ENCODE measurements at regions not wholly inside any gene's neighbourhood (a gene's known extent, or its start where the extent isn't known, plus 50 kb on each side); places are given as distances from the start of the nearest gene placed in this dataset.

DNA sequence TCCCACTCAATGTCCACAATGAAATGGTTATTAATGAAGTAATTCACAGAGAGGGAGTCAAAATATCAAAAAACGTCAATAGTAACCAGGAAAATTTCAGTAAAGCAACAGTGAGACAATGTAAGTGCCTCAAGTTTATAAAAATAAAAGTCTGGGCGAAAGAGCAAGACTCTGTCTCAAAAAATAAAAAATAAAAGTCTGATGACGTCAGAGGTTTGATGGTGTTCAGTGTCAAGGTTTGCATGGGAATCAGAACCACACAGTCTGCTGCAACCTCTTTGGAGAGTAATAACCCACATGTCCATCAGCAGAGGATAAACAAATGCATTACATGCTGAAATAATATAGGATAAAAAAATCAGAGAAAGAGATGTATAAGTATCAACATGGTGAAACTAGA lies 152.4 kb downstream of the ASCL1 start:
- H3K4me1 ChIP-seq: no peaks in the 10 kb centered on the region
- ChIA-PET CTCF (no interaction called here), POLR2A (no interaction called here)
- no peak overlapping the region for H3K4me3 ChIP-seq
- FAIRE-seq: no peak
- DNase-seq (ENCODE audit: low read depth in 1 of 2, low spot score in 1 of 2): no peak
- no peak overlapping the region for H3K27ac ChIP-seq
- H3K9me3 ChIP-seq: no peaks in the 10 kb centered on the region
- 10% methylated on average over 3 of the region's 3 CpGs for WGBS (ENCODE audit: missing lambda C conversion rate)
- ATAC-seq: no peak
- H3K4me2 ChIP-seq: no peak overlapping the region
- TF ChIP-seq HES2 (IDR thresholded peaks at IDR 0.05): no peak
- TF ChIP-seq POLR2A (IDR thresholded peaks at IDR 0.05; ENCODE audit: low read length): no peak
- no peak for TF ChIP-seq ZSCAN20 (CRISPR knock-in tag; IDR thresholded peaks at IDR 0.05)
- no peak for TF ChIP-seq NPAS2 (CRISPR knock-in tag; IDR thresholded peaks at IDR 0.05; ENCODE audit: borderline replicate concordance)
- TF ChIP-seq EHMT2 (IDR thresholded peaks at IDR 0.05; ENCODE audit: low read depth): no peak

- DNase-seq (ENCODE audit: low read depth in 1 of 2, low spot score in 1 of 2) (no peak), ATAC-seq (no peak), FAIRE-seq (no peak)
- Histone ChIP-seq H3K4me2 (no peak overlapping the region), H3K4me1 (no peaks in the 10 kb centered on the region), H3K27ac (no peak overlapping the region), H3K4me3 (no peak overlapping the region), H3K9me3 (no peaks in the 10 kb centered on the region)
- TF ChIP-seq EHF (CRISPR knock-in tag; IDR thresholded peaks at IDR 0.05): no peak
- TF ChIP-seq FOXS1 (CRISPR knock-in tag; IDR thresholded peaks at IDR 0.05): no peak
- peak; percentile 62 for TF ChIP-seq MAFK (IDR thresholded peaks at IDR 0.05; ENCODE audit: partially characterized antibody)
- WGBS (ENCODE audit: missing lambda C conversion rate): 28% methylated on average over 5 of the region's 5 CpGs
- POLR2A ChIA-PET: no interaction called here
- CTCF ChIA-PET: no interaction called here
Observed at GRCh38 chr12:103114296-103115055, 157.0 kb downstream of the ASCL1 start.

GRCh38 chr12:103128862-103129501 lies 171.5 kb downstream of the ASCL1 start:
- no peak for FAIRE-seq

DNA sequence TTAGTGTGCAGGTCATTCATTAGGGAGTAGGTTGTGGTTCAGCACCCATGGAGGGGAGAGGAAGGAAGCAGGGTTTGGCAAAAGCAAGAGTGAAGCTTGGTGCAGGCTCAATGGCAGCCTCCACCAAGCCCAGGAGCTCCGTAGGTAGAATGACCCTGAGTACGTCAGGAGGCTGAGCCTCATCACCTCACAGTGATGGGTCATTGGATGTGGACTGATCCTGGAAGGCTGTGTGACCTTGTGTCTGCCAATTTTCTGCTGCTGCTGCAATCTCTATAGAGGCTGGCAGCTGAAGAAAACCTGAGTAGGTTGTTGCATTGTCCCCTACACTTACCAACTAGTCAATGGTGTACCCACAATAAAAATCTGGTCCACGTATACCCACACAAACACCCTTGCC lies 173.1 kb downstream of the ASCL1 start:
- Histone ChIP-seq H3K27ac (no peak overlapping the region), H3K4me2 (no peak overlapping the region), H3K4me3 (no peak overlapping the region), H3K4me1 (no peaks in the 10 kb centered on the region), H3K9me3 (no peaks in the 10 kb centered on the region; the same call in 2 of the 3 replicates)
- ChIA-PET CTCF (no interaction called here), POLR2A (no interaction called here)
- DNase-seq (ENCODE audit: low read depth in 1 of 2, low spot score in 1 of 2): no peak
- no peak for FAIRE-seq
- TF ChIP-seq HOXB5 (CRISPR knock-in tag; IDR thresholded peaks at IDR 0.05) (no peak), MAZ (IDR thresholded peaks at IDR 0.05; ENCODE audit: borderline replicate concordance, low read depth, low read length) (no peak), TFCP2L1 (CRISPR knock-in tag; IDR thresholded peaks at IDR 0.05) (no peak), JUN (IDR thresholded peaks at IDR 0.05) (no peak), HOXB13 (CRISPR knock-in tag; IDR thresholded peaks at IDR 0.05; ENCODE audit: low read depth) (no peak)
- WGBS (ENCODE audit: missing lambda C conversion rate): 0% methylated on average over 3 of the region's 3 CpGs
- ATAC-seq: no peak

More at GRCh38 chr12:103128862-103129501, 171.5 kb downstream of the ASCL1 start:
- H3K9me3 ChIP-seq: no peaks in the 10 kb centered on the region; the same call in 2 of the 3 replicates
- ATAC-seq (no peak), DNase-seq (ENCODE audit: low read depth in 1 of 2, low spot score in 1 of 2) (no peak)
- no peak overlapping the region for H3K4me3 ChIP-seq
- H3K4me2 ChIP-seq: no peak overlapping the region
- TF ChIP-seq HEYL (CRISPR knock-in tag; IDR thresholded peaks at IDR 0.05): no peak
- TF ChIP-seq RCOR1 (IDR thresholded peaks at IDR 0.05; ENCODE audit: low read depth, low read length): no peak
- TF ChIP-seq, protein P1, sequence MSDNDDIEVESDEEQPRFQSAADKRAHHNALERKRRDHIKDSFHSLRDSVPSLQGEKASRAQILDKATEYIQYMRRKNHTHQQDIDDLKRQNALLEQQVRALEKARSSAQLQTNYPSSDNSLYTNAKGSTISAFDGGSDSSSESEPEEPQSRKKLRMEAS (IDR thresholded peaks at IDR 0.05): no peak
- no peak for TF ChIP-seq EHF (CRISPR knock-in tag; IDR thresholded peaks at IDR 0.05)
- WGBS (ENCODE audit: missing lambda C conversion rate): 3% methylated on average over 3 of the region's 3 CpGs
- ChIA-PET CTCF (no interaction called here), POLR2A (no interaction called here)
- no peak overlapping the region for H3K27ac ChIP-seq
- no peaks in the 10 kb centered on the region for H3K4me1 ChIP-seq

- no peaks in the 10 kb centered on the region for H3K4me1 ChIP-seq
- DNase-seq (ENCODE audit: low read depth in 1 of 2, low spot score in 1 of 2) (no peak), FAIRE-seq (no peak), ATAC-seq (no peak)
- TF ChIP-seq PBX3 (IDR thresholded peaks at IDR 0.05) (no peak), KDM5A (IDR thresholded peaks at IDR 0.05) (no peak), FOSB (CRISPR knock-in tag; IDR thresholded peaks at IDR 0.05) (no peak), MAFK (IDR thresholded peaks at IDR 0.05; ENCODE audit: partially characterized antibody) (no peak), BHLHE40 (IDR thresholded peaks at IDR 0.05; ENCODE audit: low read depth, low read length) (no peak), GATA3 (IDR thresholded peaks at IDR 0.05; ENCODE audit: borderline replicate concordance) (no peak), MYC (IDR thresholded peaks at IDR 0.05; ENCODE audit: borderline replicate concordance, low read length) (no peak), RARB (CRISPR knock-in tag; IDR thresholded peaks at IDR 0.05) (no peak), CBX8 (IDR thresholded peaks at IDR 0.05) (no peak), EHMT2 (IDR thresholded peaks at IDR 0.05; ENCODE audit: low read depth) (no peak), CHD2 (IDR thresholded peaks at IDR 0.05; ENCODE audit: low read length, partially characterized antibody) (no peak), RAD21 (conservative IDR thresholded peaks at IDR 0.05 in 1 of 2, IDR thresholded peaks at IDR 0.05 in 1 of 2) (no peak)
- no peaks in the 10 kb centered on the region; the same call in 2 of the 3 replicates for H3K9me3 ChIP-seq
- CTCF ChIA-PET: no interaction called here
- no peak overlapping the region for H3K4me2 ChIP-seq
- H3K4me3 ChIP-seq: no peak overlapping the region
- H3K27ac ChIP-seq: no peak overlapping the region
- POLR2A ChIA-PET: no interaction called here
- 17% methylated on average over 1 of the region's 1 CpG for WGBS (ENCODE audit: missing lambda C conversion rate)
Observed at GRCh38 chr12:103138538-103138937, 181.1 kb downstream of the ASCL1 start.
